Parathyroid adenoma (tissue), 2 donors: ENCODE measurements at regions not wholly inside any gene's neighbourhood (a gene's known extent, or its start where the extent isn't known, plus 50 kb on each side); places are given as distances from the start of the nearest gene placed in this dataset.

Experiments used
- H2AFZ ChIP-seq: fragments of 300-600 bp; sonication (generic); one replicate; pipeline ENCODE4 v1.7.0; 2017; ENCODE audit warnings: antibody characterized with exemption, mild to moderate bottlenecking
- H3K27ac ChIP-seq: fragments of 300-600 bp; sonication (generic); one replicate; pipeline ENCODE4 v1.7.0; 2017
- H3K27me3 ChIP-seq: fragments of 300-600 bp; sonication (generic); one replicate; pipeline ENCODE4 v1.7.0; 2017; ENCODE audit warnings: low read length; ENCODE audit not compliant: control insufficient read depth, insufficient read depth
- H3K36me3 ChIP-seq: fragments of 300-600 bp; sonication (generic); one replicate; pipeline ENCODE4 v1.7.0; 2017; ENCODE audit warnings: low read length; ENCODE audit not compliant: control insufficient read depth, insufficient read depth
- H3K4me1 ChIP-seq: fragments of 300-600 bp; sonication (generic); one replicate; pipeline ENCODE4 v1.7.0; 2017; ENCODE audit warnings: control low read depth
- H3K4me2 ChIP-seq: fragments of 300-600 bp; sonication (generic); one replicate; pipeline ENCODE4 v1.7.0; 2017; ENCODE audit warnings: low read length
- H3K4me3 ChIP-seq: fragments of 300-600 bp; sonication (generic); one replicate; pipeline ENCODE4 v1.7.0; 2017; ENCODE audit warnings: low read depth, low read length
- H3K79me2 ChIP-seq: fragments of 300-600 bp; sonication (generic); one replicate; pipeline ENCODE4 v1.7.0; 2017; ENCODE audit warnings: control low read depth
- H3K9ac ChIP-seq: fragments of 300-600 bp; sonication (generic); one replicate; pipeline ENCODE4 v1.7.0; 2017; ENCODE audit warnings: mild to moderate bottlenecking
- H3K9me3 ChIP-seq: fragments of 300-600 bp; sonication (generic); one replicate; pipeline ENCODE4 v1.7.0; 2017; ENCODE audit warnings: low read length; ENCODE audit not compliant: control insufficient read depth
- TF ChIP-seq, protein P1 (sequence below): fragments of 300-600 bp; sonication (generic); IDR thresholded peaks from one replicate; pipeline ENCODE4 v1.7.0; 2017; ENCODE audit warnings: antibody characterized with exemption, mild to moderate bottlenecking
- donor health status: primary hyperparathyroidism.

GRCh38 chr3:170797685-170798084 is 72.3 kb downstream of the RPL22L1 start:
- H3K9me3 ChIP-seq, result no peaks in the 10 kb centered on the region
- no peak overlapping the region for H3K4me3 ChIP-seq
- TF ChIP-seq, protein P1, sequence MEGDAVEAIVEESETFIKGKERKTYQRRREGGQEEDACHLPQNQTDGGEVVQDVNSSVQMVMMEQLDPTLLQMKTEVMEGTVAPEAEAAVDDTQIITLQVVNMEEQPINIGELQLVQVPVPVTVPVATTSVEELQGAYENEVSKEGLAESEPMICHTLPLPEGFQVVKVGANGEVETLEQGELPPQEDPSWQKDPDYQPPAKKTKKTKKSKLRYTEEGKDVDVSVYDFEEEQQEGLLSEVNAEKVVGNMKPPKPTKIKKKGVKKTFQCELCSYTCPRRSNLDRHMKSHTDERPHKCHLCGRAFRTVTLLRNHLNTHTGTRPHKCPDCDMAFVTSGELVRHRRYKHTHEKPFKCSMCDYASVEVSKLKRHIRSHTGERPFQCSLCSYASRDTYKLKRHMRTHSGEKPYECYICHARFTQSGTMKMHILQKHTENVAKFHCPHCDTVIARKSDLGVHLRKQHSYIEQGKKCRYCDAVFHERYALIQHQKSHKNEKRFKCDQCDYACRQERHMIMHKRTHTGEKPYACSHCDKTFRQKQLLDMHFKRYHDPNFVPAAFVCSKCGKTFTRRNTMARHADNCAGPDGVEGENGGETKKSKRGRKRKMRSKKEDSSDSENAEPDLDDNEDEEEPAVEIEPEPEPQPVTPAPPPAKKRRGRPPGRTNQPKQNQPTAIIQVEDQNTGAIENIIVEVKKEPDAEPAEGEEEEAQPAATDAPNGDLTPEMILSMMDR, result no peak
- H3K4me1 ChIP-seq, result no peaks in the 10 kb centered on the region
- no peaks in the 10 kb centered on the region for H3K27me3 ChIP-seq
- no peak overlapping the region for H2AFZ ChIP-seq
- H3K36me3 ChIP-seq, result no peaks in the 10 kb centered on the region
- H3K27ac ChIP-seq, result no peak overlapping the region
- no peak overlapping the region for H3K4me2 ChIP-seq
- H3K9ac ChIP-seq, result no peak overlapping the region
- no peaks in the 10 kb centered on the region for H3K79me2 ChIP-seq

DNA sequence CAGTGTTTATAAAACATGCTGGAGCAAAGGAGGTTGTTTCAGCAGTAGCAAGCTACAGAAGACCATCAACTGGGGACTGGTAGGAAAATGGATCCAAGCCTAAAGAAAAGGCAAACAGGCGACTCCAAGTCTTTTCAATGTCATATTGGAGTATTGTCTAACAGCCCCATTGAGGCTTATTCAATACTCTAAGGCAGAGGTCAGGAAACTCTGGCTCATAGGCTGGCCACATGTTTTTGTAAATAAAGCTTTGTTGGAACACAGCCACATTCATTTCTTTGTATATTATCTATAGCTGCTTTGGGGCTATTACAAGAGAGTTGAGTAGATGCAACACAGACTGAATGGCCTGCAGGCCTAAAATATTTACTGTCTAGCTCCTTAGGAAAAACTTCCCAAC is 77.5 kb downstream of the RPL22L1 start:
- Histone ChIP-seq H3K4me3 (no peak overlapping the region), H3K36me3 (no peaks in the 10 kb centered on the region), H3K4me2 (no peak overlapping the region), H3K4me1 (no peaks in the 10 kb centered on the region), H3K27ac (no peak overlapping the region), H3K9ac (no peak overlapping the region), H3K27me3 (no peaks in the 10 kb centered on the region), H3K9me3 (no peaks in the 10 kb centered on the region), H2AFZ (no peak overlapping the region), H3K79me2 (no peaks in the 10 kb centered on the region)
- TF ChIP-seq, protein P1, result no peak

DNA sequence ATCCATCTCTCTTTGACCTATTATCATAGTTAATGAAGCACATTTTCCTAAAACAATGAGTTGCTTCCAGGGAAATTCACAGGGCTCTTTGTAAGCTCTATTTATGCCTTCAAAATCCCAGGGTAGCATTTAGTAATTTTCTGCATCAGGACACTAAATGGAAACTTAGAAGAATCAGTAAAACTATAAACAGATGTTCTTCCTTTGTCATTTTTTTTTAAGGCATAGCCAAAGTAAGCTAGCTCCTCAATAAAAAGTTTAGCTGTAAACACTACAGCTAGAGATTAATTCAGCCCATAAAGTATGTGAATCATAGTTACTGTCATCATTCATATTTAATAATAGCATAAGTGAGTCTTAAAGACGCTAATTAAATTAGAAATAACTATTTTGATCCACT is 79.3 kb downstream of the RPL22L1 start:
- Histone ChIP-seq H3K36me3 (no peaks in the 10 kb centered on the region), H2AFZ (no peak overlapping the region), H3K4me2 (no peak overlapping the region), H3K4me1 (no peaks in the 10 kb centered on the region), H3K79me2 (no peaks in the 10 kb centered on the region), H3K9ac (no peak overlapping the region), H3K9me3 (no peaks in the 10 kb centered on the region), H3K27me3 (no peaks in the 10 kb centered on the region), H3K27ac (no peak overlapping the region), H3K4me3 (no peak overlapping the region)
- TF ChIP-seq, protein P1, result no peak

- Histone ChIP-seq H3K9me3 (no peaks in the 10 kb centered on the region), H2AFZ (no peak overlapping the region), H3K27me3 (no peaks in the 10 kb centered on the region), H3K36me3 (no peaks in the 10 kb centered on the region), H3K4me2 (no peak overlapping the region), H3K79me2 (no peaks in the 10 kb centered on the region), H3K4me1 (no peaks in the 10 kb centered on the region), H3K27ac (no peak overlapping the region), H3K4me3 (no peak overlapping the region), H3K9ac (no peak overlapping the region)
- TF ChIP-seq, protein P1, result no peak
These were observed 82.5 kb downstream of the RPL22L1 start for GRCh38 chr3:170787464-170787863.

- H3K9ac ChIP-seq, result no peak overlapping the region
- no peaks in the 10 kb centered on the region for H3K27me3 ChIP-seq
- TF ChIP-seq, protein P1, result no peak
- H3K9me3 ChIP-seq, result no peaks in the 10 kb centered on the region
- H3K79me2 ChIP-seq, result no peaks in the 10 kb centered on the region
- H3K36me3 ChIP-seq, result no peaks in the 10 kb centered on the region
- no peak overlapping the region for H3K27ac ChIP-seq
- H3K4me2 ChIP-seq, result no peak overlapping the region
- H3K4me1 ChIP-seq, result no peaks in the 10 kb centered on the region
- H3K4me3 ChIP-seq, result no peak overlapping the region
- H2AFZ ChIP-seq, result no peak overlapping the region
These were observed 84.5 kb downstream of the RPL22L1 start for GRCh38 chr3:170785454-170785853.
